ENCODE measurements at regions not wholly inside any gene's neighbourhood (a gene's known extent, or its start where the extent isn't known, plus 50 kb on each side); places are given as distances from the start of the nearest gene placed in this dataset.
A peak's percentile ranks its signal among the peaks of the same experiment; 100 is the strongest.

- DNase-seq (ENCODE audit: low read depth) (peak; percentile 81), FAIRE-seq (peak; percentile 69)
- Histone ChIP-seq H3K4me2 (ENCODE audit: low read length) (peak overlapping the region; percentile 54), H3K27ac (ENCODE audit: low read depth, low read length) (peak overlapping the region; percentile 91), H3K27me3 (ENCODE audit: insufficient read depth, low read length) (no peaks in the 10 kb centered on the region), H3K9ac (ENCODE audit: low read length) (peak overlapping the region; percentile 27), H2AFZ (ENCODE audit: low read depth, low read length) (no peak overlapping the region), H3K4me3 (ENCODE audit: insufficient read depth, low read depth, low read length) (no peak overlapping the region), H4K20me1 (ENCODE audit: insufficient read depth, low read length) (no peaks in the 10 kb centered on the region), H3K36me3 (ENCODE audit: insufficient read depth, low read length) (no peaks in the 10 kb centered on the region), H3K79me2 (ENCODE audit: insufficient read depth, low read length) (no peaks in the 10 kb centered on the region), H3K9me3 (ENCODE audit: insufficient read depth, low read depth, low read length) (no peaks in the 10 kb centered on the region), H3K4me1 (ENCODE audit: insufficient read depth, low read length) (peaks cover 19% of the 10 kb centered on the region)
- peak overlapping the region; percentile 85 for H3K27ac Mint-ChIP-seq (ENCODE audit: unreplicated experiment)
- TF ChIP-seq CTCF (IDR thresholded peaks at IDR 0.05; ENCODE audit: insufficient read depth, low read depth, low read length): no peak
- no peak for TF ChIP-seq EZH2 (IDR thresholded peaks at IDR 0.05; ENCODE audit: insufficient read depth, low read length)
- H3K27me3 Mint-ChIP-seq (ENCODE audit: low read depth, unreplicated experiment): no peaks in the 10 kb centered on the region
- peaks cover 5% of the 10 kb centered on the region for H3K4me1 Mint-ChIP-seq (ENCODE audit: low read depth, unreplicated experiment)
- H3K36me3 Mint-ChIP-seq (ENCODE audit: low read depth, unreplicated experiment): no peaks in the 10 kb centered on the region
- H3K9me3 Mint-ChIP-seq (ENCODE audit: unreplicated experiment): no peaks in the 10 kb centered on the region
- H3K4me3 Mint-ChIP-seq (ENCODE audit: unreplicated experiment): no peak overlapping the region
Measured at GRCh38 chr21:25369524-25370300, 237.6 kb downstream of the MRPL39 start.

GRCh38 chr21:25368531-25368930 lies 238.8 kb downstream of the MRPL39 start:
- FAIRE-seq (no peak), DNase-seq (ENCODE audit: low read depth) (no peak)
- H3K36me3 ChIP-seq (ENCODE audit: insufficient read depth, low read length): no peaks in the 10 kb centered on the region
- no peaks in the 10 kb centered on the region for H4K20me1 ChIP-seq (ENCODE audit: insufficient read depth, low read length)
- H3K4me3 ChIP-seq (ENCODE audit: insufficient read depth, low read depth, low read length): no peak overlapping the region
- no peaks in the 10 kb centered on the region for H3K27me3 Mint-ChIP-seq (ENCODE audit: low read depth, unreplicated experiment)
- no peaks in the 10 kb centered on the region for H3K27me3 ChIP-seq (ENCODE audit: insufficient read depth, low read length)
- H3K79me2 ChIP-seq (ENCODE audit: insufficient read depth, low read length): no peaks in the 10 kb centered on the region
- H3K27ac Mint-ChIP-seq (ENCODE audit: unreplicated experiment): no peak overlapping the region
- H3K9me3 ChIP-seq (ENCODE audit: insufficient read depth, low read depth, low read length): no peaks in the 10 kb centered on the region
- H3K4me3 Mint-ChIP-seq (ENCODE audit: unreplicated experiment): no peak overlapping the region
- H3K9ac ChIP-seq (ENCODE audit: low read length): no peak overlapping the region
- peaks cover 19% of the 10 kb centered on the region for H3K4me1 ChIP-seq (ENCODE audit: insufficient read depth, low read length)
- H3K27ac ChIP-seq (ENCODE audit: low read depth, low read length): no peak overlapping the region
- no peak overlapping the region for H2AFZ ChIP-seq (ENCODE audit: low read depth, low read length)
- H3K9me3 Mint-ChIP-seq (ENCODE audit: unreplicated experiment): no peaks in the 10 kb centered on the region
- H3K4me2 ChIP-seq (ENCODE audit: low read length): no peak overlapping the region
- no peaks in the 10 kb centered on the region for H3K36me3 Mint-ChIP-seq (ENCODE audit: low read depth, unreplicated experiment)
- TF ChIP-seq EZH2 (IDR thresholded peaks at IDR 0.05; ENCODE audit: insufficient read depth, low read length): no peak
- TF ChIP-seq CTCF (IDR thresholded peaks at IDR 0.05; ENCODE audit: insufficient read depth, low read depth, low read length): no peak
- peaks cover 5% of the 10 kb centered on the region for H3K4me1 Mint-ChIP-seq (ENCODE audit: low read depth, unreplicated experiment)

GRCh38 chr21:25366116-25366515 lies 241.2 kb downstream of the MRPL39 start:
- no peaks in the 10 kb centered on the region for H4K20me1 ChIP-seq (ENCODE audit: insufficient read depth, low read length)
- no peak overlapping the region for H3K27ac ChIP-seq (ENCODE audit: low read depth, low read length)
- Mint-ChIP-seq H3K4me3 (ENCODE audit: unreplicated experiment) (no peak overlapping the region), H3K4me1 (ENCODE audit: low read depth, unreplicated experiment) (peaks cover 3% of the 10 kb centered on the region), H3K27me3 (ENCODE audit: low read depth, unreplicated experiment) (no peaks in the 10 kb centered on the region), H3K27ac (ENCODE audit: unreplicated experiment) (no peak overlapping the region), H3K36me3 (ENCODE audit: low read depth, unreplicated experiment) (no peaks in the 10 kb centered on the region), H3K9me3 (ENCODE audit: unreplicated experiment) (no peaks in the 10 kb centered on the region)
- no peak overlapping the region for H3K9ac ChIP-seq (ENCODE audit: low read length)
- H3K9me3 ChIP-seq (ENCODE audit: insufficient read depth, low read depth, low read length): no peaks in the 10 kb centered on the region
- H3K27me3 ChIP-seq (ENCODE audit: insufficient read depth, low read length): no peaks in the 10 kb centered on the region
- no peak overlapping the region for H3K4me2 ChIP-seq (ENCODE audit: low read length)
- DNase-seq (ENCODE audit: low read depth) (no peak), FAIRE-seq (no peak)
- H3K79me2 ChIP-seq (ENCODE audit: insufficient read depth, low read length): no peaks in the 10 kb centered on the region
- peak overlapping the region; percentile 14 for H2AFZ ChIP-seq (ENCODE audit: low read depth, low read length)
- H3K4me1 ChIP-seq (ENCODE audit: insufficient read depth, low read length): peaks cover 16% of the 10 kb centered on the region
- no peak overlapping the region for H3K4me3 ChIP-seq (ENCODE audit: insufficient read depth, low read depth, low read length)
- TF ChIP-seq CTCF (IDR thresholded peaks at IDR 0.05; ENCODE audit: insufficient read depth, low read depth, low read length): no peak
- TF ChIP-seq EZH2 (IDR thresholded peaks at IDR 0.05; ENCODE audit: insufficient read depth, low read length): no peak
- H3K36me3 ChIP-seq (ENCODE audit: insufficient read depth, low read length): no peaks in the 10 kb centered on the region

Measured in astrocyte (in vitro differentiated cells and primary cell).